Thyroid gland (tissue), 4 donors: ENCODE measurements at regions not wholly inside any gene's neighbourhood (a gene's known extent, or its start where the extent isn't known, plus 50 kb on each side); places are given as distances from the start of the nearest gene placed in this dataset.

Source experiments
- DNase-seq, 2 donors: peaks; one replicate each; pipeline ENCODE4 v3.0.0-alpha.2; 2019
- H3K27ac ChIP-seq, 3 donors: fragments of 200-600 bp; sonication (generic); 1 replicate in 2 of 3; 2 replicates in 1 of 3; pipeline ENCODE4 v1.5.1; 2016 to 2019; ENCODE audit warnings: mild to moderate bottlenecking in 1 of 3, moderate library complexity in 1 of 3
- H3K27me3 ChIP-seq: fragments of 200-600 bp; sonication (generic); one replicate; pipeline ENCODE4 v1.5.1; 2019
- H3K36me3 ChIP-seq, 2 donors: fragments of 200-600 bp; sonication (generic); one replicate each; pipeline ENCODE4 v1.5.1; 2016 to 2019
- H3K4me1 ChIP-seq, 2 donors: fragments of 200-600 bp; sonication (generic); one replicate each; pipeline ENCODE4 v1.5.1; 2017 to 2019
- H3K4me3 ChIP-seq, 3 donors: fragments of 200-600 bp; sonication (generic); replicated peaks in 1 of 3; 1 replicate in 2 of 3; 2 replicates in 1 of 3; pipeline ENCODE4 v1.5.1; 2016; ENCODE audit warnings: mild to moderate bottlenecking in 1 of 3
- H3K9me3 ChIP-seq: fragments of 200-600 bp; sonication (generic); one replicate; pipeline ENCODE4 v1.5.1; 2017
- POLR2A ChIP-seq, 2 donors: fragments of 450-650 bp; IDR thresholded peaks; one replicate each; pipeline ENCODE4 v1.6.1; 2017; ENCODE audit warnings: antibody characterized with exemption in 2 of 2, mild to moderate bottlenecking in 2 of 2, moderate library complexity in 1 of 2
- WGBS, 2 donors: methylation state at CpG; one replicate each; pipeline ENCODE4 v1.1.5; 2017; 5-methylcytosine and 5-hydroxymethylcytosine counted together
- intact Hi-C: fragments of 100-400 bp; cut with DNase I; formaldehyde crosslinking; loops from one replicate; pipeline ENCODE4 v1.15.1; 2023
- TF ChIP-seq, protein P1 (sequence below), 6 experiments: fragments of 200-600 bp in 3 of 6; fragments of 450-650 bp in 3 of 6; sonication (generic) in 3 of 6; IDR thresholded peaks; one replicate each; pipeline ENCODE4 v1.5.1; 2016 to 2019; ENCODE audit warnings: antibody characterized with exemption in 6 of 6, mild to moderate bottlenecking in 2 of 6, inconsistent platforms in 1 of 6, moderate library complexity in 1 of 6

DNA sequence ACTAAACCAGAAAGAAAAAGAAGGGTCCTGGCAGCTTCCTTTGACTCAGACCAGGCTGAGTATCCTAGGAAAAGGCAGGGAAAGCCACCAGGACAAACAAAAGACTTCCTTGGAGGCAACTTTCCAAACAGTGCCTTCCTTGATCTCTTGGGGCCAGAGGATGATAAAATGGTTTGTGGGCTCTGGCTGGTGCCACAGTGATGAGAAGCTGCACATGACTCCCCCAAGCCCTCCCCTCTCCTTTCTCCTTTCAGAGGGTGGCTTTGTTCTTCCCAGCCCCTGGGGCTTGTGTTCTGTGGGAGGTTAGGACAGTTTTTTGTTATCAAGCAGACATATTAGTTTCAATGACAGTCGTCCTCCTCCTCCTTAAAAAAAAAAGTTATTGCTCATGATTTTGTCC, 183.2 kb downstream of the SEM1 start:
- H3K4me3 ChIP-seq = no peak overlapping the region
- no peaks in the 10 kb centered on the region for H3K27me3 ChIP-seq
- H3K4me1 ChIP-seq = no peaks in the 10 kb centered on the region
- no peaks in the 10 kb centered on the region for H3K36me3 ChIP-seq
- 65% methylated on average over 1 of the region's 1 CpG for WGBS, 2 donors
- H3K9me3 ChIP-seq = no peaks in the 10 kb centered on the region
- TF ChIP-seq POLR2A (IDR thresholded peaks at IDR 0.05) = no peak
- H3K27ac ChIP-seq = no peak overlapping the region
- intact Hi-C loops = no loop called here
- DNase-seq = no peak

DNA sequence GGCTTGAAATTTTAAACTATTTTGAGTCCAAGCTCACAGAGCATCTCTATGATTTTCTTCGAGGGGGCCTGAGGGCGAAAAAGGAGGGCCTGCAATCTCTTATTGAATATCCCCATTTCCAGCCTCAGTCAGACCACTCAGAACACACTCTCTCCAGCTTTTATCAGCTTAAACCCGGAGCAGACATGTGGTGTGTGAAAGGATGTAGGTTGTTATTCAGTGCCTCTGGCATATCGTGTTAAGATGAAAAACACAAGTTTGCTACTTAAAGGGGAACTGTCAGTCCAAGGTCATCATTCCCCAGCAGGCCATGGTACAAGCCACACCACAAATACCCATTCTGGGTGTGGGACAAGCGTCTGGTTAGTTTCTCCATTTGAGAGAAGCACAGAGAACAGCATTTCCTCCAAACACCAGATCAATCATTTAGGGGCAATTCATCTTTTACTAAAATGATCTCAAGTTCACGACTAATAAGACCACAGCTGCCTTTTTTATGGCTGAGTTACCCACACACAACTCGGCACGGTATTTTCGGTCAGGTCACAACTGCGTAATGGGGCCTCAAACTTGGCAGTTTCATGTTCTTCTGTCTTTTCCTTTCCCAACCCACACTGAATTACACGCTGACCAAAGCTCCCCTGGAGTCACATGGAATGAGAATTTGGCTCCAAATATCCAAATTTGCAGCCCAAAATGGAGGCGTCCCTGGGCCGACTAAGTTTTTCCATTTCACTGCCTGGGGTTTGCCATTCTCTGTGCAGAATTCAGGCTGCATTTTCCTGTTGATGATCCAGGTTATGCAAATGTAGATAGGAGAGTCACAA, 188.4 kb downstream of the SEM1 start:
- H3K27ac ChIP-seq = no peak overlapping the region
- TF ChIP-seq, protein P1, sequence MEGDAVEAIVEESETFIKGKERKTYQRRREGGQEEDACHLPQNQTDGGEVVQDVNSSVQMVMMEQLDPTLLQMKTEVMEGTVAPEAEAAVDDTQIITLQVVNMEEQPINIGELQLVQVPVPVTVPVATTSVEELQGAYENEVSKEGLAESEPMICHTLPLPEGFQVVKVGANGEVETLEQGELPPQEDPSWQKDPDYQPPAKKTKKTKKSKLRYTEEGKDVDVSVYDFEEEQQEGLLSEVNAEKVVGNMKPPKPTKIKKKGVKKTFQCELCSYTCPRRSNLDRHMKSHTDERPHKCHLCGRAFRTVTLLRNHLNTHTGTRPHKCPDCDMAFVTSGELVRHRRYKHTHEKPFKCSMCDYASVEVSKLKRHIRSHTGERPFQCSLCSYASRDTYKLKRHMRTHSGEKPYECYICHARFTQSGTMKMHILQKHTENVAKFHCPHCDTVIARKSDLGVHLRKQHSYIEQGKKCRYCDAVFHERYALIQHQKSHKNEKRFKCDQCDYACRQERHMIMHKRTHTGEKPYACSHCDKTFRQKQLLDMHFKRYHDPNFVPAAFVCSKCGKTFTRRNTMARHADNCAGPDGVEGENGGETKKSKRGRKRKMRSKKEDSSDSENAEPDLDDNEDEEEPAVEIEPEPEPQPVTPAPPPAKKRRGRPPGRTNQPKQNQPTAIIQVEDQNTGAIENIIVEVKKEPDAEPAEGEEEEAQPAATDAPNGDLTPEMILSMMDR (IDR thresholded peaks at IDR 0.05) = no peak
- no peaks in the 10 kb centered on the region for H3K27me3 ChIP-seq
- no peaks in the 10 kb centered on the region for H3K9me3 ChIP-seq
- H3K4me1 ChIP-seq = no peaks in the 10 kb centered on the region
- intact Hi-C loops = no loop called here
- H3K4me3 ChIP-seq = no peak overlapping the region
- no peak for DNase-seq
- WGBS, 2 donors = 75 to 79% methylated on average over 13 of the region's 13 CpGs
- H3K36me3 ChIP-seq = no peaks in the 10 kb centered on the region

DNA sequence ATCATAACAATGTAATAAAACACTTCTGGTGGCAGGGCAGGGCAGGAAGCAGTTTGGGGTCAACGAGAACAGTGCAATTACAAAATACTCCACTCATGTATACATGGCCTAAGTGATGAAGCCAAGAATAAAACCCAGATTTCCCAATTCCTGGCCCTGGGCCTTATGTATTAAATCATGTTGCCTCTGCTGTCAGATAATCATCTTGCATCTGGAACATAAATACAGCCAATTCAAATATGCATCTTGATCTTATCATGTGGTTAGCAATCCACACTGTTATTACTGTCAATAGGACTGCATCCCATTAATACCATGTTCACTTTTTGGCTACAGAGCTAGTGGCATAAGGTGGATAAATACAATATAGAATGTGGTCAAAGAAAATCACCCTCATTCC, 186.5 kb upstream of the SLC25A13 start:
- no peaks in the 10 kb centered on the region for H3K9me3 ChIP-seq
- 52 to 55% methylated on average over 1 of the region's 1 CpG for whole genome bisulfite sequencing, 2 donors
- H3K4me1 ChIP-seq = no peaks in the 10 kb centered on the region
- H3K36me3 ChIP-seq = no peaks in the 10 kb centered on the region
- TF ChIP-seq, protein P1 (IDR thresholded peaks at IDR 0.05) = no peak
- TF ChIP-seq POLR2A (IDR thresholded peaks at IDR 0.05) = no peak
- intact Hi-C loops = no loop called here
- DNase-seq = no peak
- H3K27me3 ChIP-seq = no peaks in the 10 kb centered on the region
- H3K4me3 ChIP-seq = no peak overlapping the region
- H3K27ac ChIP-seq = no peak overlapping the region

DNA sequence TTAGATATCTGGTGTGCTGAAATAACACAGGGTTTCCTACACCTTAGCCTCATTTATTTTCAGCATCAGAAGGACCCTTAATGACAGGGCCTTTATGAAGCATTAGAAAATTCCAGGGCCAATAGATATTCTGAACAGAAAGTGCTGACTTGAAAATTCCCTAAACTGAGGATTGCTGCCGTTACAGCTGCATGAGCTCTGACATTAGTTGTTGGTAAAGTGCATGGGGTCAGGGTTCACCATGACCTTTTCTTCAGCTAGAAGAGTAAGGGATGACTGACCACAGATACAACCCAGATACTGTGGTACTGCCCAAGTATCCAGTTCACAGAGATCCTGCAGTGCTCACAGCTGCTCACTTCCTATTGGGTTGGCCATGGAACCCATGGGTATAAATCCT, 181.7 kb upstream of the SLC25A13 start:
- Histone ChIP-seq H3K27me3 (no peaks in the 10 kb centered on the region), H3K4me1 (no peaks in the 10 kb centered on the region), H3K36me3 (no peaks in the 10 kb centered on the region), H3K9me3 (no peaks in the 10 kb centered on the region), H3K27ac (no peak overlapping the region), H3K4me3 (no peak overlapping the region)
- 70 to 78% methylated on average over 1 of the region's 1 CpG for WGBS, 2 donors
- DNase-seq = no peak
- TF ChIP-seq, protein P1 (IDR thresholded peaks at IDR 0.05) = no peak
- no peak for TF ChIP-seq POLR2A (IDR thresholded peaks at IDR 0.05)
- intact Hi-C loops = no loop called here

DNA sequence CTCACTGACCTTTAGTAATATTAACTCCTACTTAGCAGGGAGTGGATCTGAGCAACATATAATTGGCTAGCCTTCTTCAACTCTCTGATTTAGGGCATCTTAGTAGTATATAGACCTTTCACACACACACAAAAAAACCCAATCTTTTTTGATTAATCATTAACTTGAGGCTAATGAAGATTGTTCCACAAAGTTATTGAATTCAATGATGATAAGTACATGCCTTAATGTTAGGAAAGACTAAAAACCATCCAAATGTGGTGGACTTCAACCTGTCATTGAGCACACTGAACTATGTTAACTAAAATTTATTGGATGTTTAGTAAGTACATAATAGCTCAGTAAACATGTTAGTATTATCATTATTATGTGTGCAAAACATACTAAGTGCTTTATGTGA, 179.4 kb upstream of the SLC25A13 start:
- Histone ChIP-seq H3K4me1 (no peaks in the 10 kb centered on the region), H3K36me3 (no peaks in the 10 kb centered on the region), H3K4me3 (no peak overlapping the region), H3K27ac (no peak overlapping the region), H3K9me3 (no peaks in the 10 kb centered on the region), H3K27me3 (no peaks in the 10 kb centered on the region)
- DNase-seq = no peak
- intact Hi-C loops = no loop called here
- TF ChIP-seq, protein P1 (IDR thresholded peaks at IDR 0.05) = no peak
- no peak for TF ChIP-seq POLR2A (IDR thresholded peaks at IDR 0.05)
